ENCODE measurements at regions not wholly inside any gene's neighbourhood (a gene's known extent, or its start where the extent isn't known, plus 50 kb on each side); places are given as distances from the start of the nearest gene placed in this dataset.
"Not testable (repeated sequence)": the region's sequence is repeated elsewhere in the genome, so short reads cannot be mapped to it uniquely, and the experiment has no call there.

GRCh38 chr5:165328846-165329245 is 1823.4 kb downstream of the MAT2B start:
- no peak for DNase-seq

- no peak for DNase-seq
Measured at GRCh38 chr5:165333623-165334022, 1828.2 kb downstream of the MAT2B start.

GRCh38 chr5:165334201-165334600 is 1828.8 kb downstream of the MAT2B start:
- no peak for DNase-seq

- DNase-seq, result no peak
Measured at GRCh38 chr5:165349735-165350134, 1844.3 kb downstream of the MAT2B start.

- DNase-seq, result no peak
Measured at GRCh38 chr5:165351342-165351741, 1845.9 kb downstream of the MAT2B start.

GRCh38 chr5:165360366-165360765 is 1854.9 kb downstream of the MAT2B start:
- no peak for DNase-seq

- no peak for DNase-seq
Measured at GRCh38 chr5:165360784-165361542, 1855.5 kb downstream of the MAT2B start.

- DNase-seq, result no peak
Measured at GRCh38 chr5:165370233-165370632, 1864.8 kb downstream of the MAT2B start.

- DNase-seq, result no peak
Measured at GRCh38 chr5:165370794-165371193, 1865.4 kb downstream of the MAT2B start.

GRCh38 chr5:165375201-165375600 is 1869.8 kb downstream of the MAT2B start:
- no peak for DNase-seq

- no peak for DNase-seq
Measured at GRCh38 chr5:165393839-165394238, 1888.4 kb downstream of the MAT2B start.

- DNase-seq, result no peak
Measured at GRCh38 chr5:165397516-165397915, 1892.1 kb downstream of the MAT2B start.

GRCh38 chr5:165400086-165400485 is 1894.7 kb downstream of the MAT2B start:
- no peak for DNase-seq

GRCh38 chr5:165404917-165405316 is 1899.5 kb downstream of the MAT2B start:
- DNase-seq, result no peak

- DNase-seq, result no peak
Measured at GRCh38 chr5:165405340-165405739, 1899.9 kb downstream of the MAT2B start.

- no peak for DNase-seq
Measured at GRCh38 chr5:165407352-165407751, 1901.9 kb downstream of the MAT2B start.

- no peak for DNase-seq
Measured at GRCh38 chr5:165410476-165410875, 1905.1 kb downstream of the MAT2B start.

GRCh38 chr5:165411532-165411931 is 1906.1 kb downstream of the MAT2B start:
- not testable (repeated sequence) for DNase-seq

- no peak for DNase-seq
Measured at GRCh38 chr5:165420493-165420892, 1915.1 kb downstream of the MAT2B start.

GRCh38 chr5:165423697-165424299 is 1918.4 kb downstream of the MAT2B start:
- DNase-seq, result no peak

- DNase-seq, result no peak
Measured at GRCh38 chr5:165425594-165425993, 1920.2 kb downstream of the MAT2B start.

- no peak for DNase-seq
Measured at GRCh38 chr5:165448753-165449152, 1943.3 kb downstream of the MAT2B start.

GRCh38 chr5:165457859-165458481 is 1952.6 kb downstream of the MAT2B start:
- DNase-seq, result no peak

Data from amygdala (tissue), 56 donors.